ENCODE measurements at regions not wholly inside any gene's neighbourhood (a gene's known extent, or its start where the extent isn't known, plus 50 kb on each side); places are given as distances from the start of the nearest gene placed in this dataset.
A peak's percentile ranks its signal among the peaks of the same experiment; 100 is the strongest.
"Not testable (repeated sequence)": the region's sequence is repeated elsewhere in the genome, so short reads cannot be mapped to it uniquely, and the experiment has no call there.

- DNase-seq (ENCODE audit: low spot score): no peak
Measured at GRCh38 chr2:100703213-100703612, 116.7 kb upstream of the NPAS2 start.

GRCh38 chr2:100703739-100704138, 116.2 kb upstream of the NPAS2 start:
- DNase-seq (ENCODE audit: low spot score): no peak

- DNase-seq (ENCODE audit: low spot score): no peak
Measured at GRCh38 chr2:100704156-100704555, 115.8 kb upstream of the NPAS2 start.

GRCh38 chr2:100704711-100705110, 115.2 kb upstream of the NPAS2 start:
- no peak for DNase-seq (ENCODE audit: low spot score)

- DNase-seq (ENCODE audit: low spot score): no peak
Measured at GRCh38 chr2:100707016-100707947, 112.7 kb upstream of the NPAS2 start.

GRCh38 chr2:100708333-100708732, 111.6 kb upstream of the NPAS2 start:
- no peak for DNase-seq (ENCODE audit: low spot score)

GRCh38 chr2:100713106-100713505, 106.8 kb upstream of the NPAS2 start:
- DNase-seq (ENCODE audit: low spot score): no peak

- DNase-seq (ENCODE audit: low spot score): not testable (repeated sequence)
Measured at GRCh38 chr2:100714396-100715010, 105.4 kb upstream of the NPAS2 start.

GRCh38 chr2:100715861-100716260, 104.1 kb upstream of the NPAS2 start:
- not testable (repeated sequence) for DNase-seq (ENCODE audit: low spot score)

GRCh38 chr2:100716581-100716980, 103.4 kb upstream of the NPAS2 start:
- DNase-seq (ENCODE audit: low spot score): no peak

GRCh38 chr2:100718065-100718629, 101.8 kb upstream of the NPAS2 start:
- DNase-seq (ENCODE audit: low spot score): no peak

- no peak for DNase-seq (ENCODE audit: low spot score)
Measured at GRCh38 chr2:100720445-100720844, 99.5 kb upstream of the NPAS2 start.

GRCh38 chr2:100721693-100722092, 98.2 kb upstream of the NPAS2 start:
- DNase-seq (ENCODE audit: low spot score): no peak

GRCh38 chr2:100722125-100722524, 97.8 kb upstream of the NPAS2 start:
- DNase-seq (ENCODE audit: low spot score): no peak

- no peak for DNase-seq (ENCODE audit: low spot score)
Measured at GRCh38 chr2:100726866-100727265, 93.1 kb upstream of the NPAS2 start.

GRCh38 chr2:100730290-100730868, 89.6 kb upstream of the NPAS2 start:
- DNase-seq (ENCODE audit: low spot score): peak; percentile 7

- no peak for DNase-seq (ENCODE audit: low spot score)
Measured at GRCh38 chr2:100731535-100731981, 88.4 kb upstream of the NPAS2 start.

- no peak for DNase-seq (ENCODE audit: low spot score)
Measured at GRCh38 chr2:100733391-100734187, 86.3 kb upstream of the NPAS2 start.

GRCh38 chr2:100736121-100736915, 83.6 kb upstream of the NPAS2 start:
- DNase-seq (ENCODE audit: low spot score): no peak

- no peak for DNase-seq (ENCODE audit: low spot score)
Measured at GRCh38 chr2:100739735-100740432, 80.1 kb upstream of the NPAS2 start.

All from cerebellar cortex (tissue), 1 donor.